ENCODE measurements at regions not wholly inside any gene's neighbourhood (a gene's known extent, or its start where the extent isn't known, plus 50 kb on each side); places are given as distances from the start of the nearest gene placed in this dataset.

GRCh38 chr22:23382428-23383218 lies 197.5 kb downstream of the IGLL1 start (continued):
- TF ChIP-seq REST (IDR thresholded peaks at IDR 0.05): no peak
- TF ChIP-seq CHD2 (IDR thresholded peaks at IDR 0.05; ENCODE audit: low read length, partially characterized antibody): no peak
- no peak for TF ChIP-seq PHF8 (IDR thresholded peaks at IDR 0.05; ENCODE audit: borderline replicate concordance, low read depth)
- TF ChIP-seq, protein P1, sequence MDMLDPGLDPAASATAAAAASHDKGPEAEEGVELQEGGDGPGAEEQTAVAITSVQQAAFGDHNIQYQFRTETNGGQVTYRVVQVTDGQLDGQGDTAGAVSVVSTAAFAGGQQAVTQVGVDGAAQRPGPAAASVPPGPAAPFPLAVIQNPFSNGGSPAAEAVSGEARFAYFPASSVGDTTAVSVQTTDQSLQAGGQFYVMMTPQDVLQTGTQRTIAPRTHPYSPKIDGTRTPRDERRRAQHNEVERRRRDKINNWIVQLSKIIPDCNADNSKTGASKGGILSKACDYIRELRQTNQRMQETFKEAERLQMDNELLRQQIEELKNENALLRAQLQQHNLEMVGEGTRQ (IDR thresholded peaks at IDR 0.05): no peak

DNA sequence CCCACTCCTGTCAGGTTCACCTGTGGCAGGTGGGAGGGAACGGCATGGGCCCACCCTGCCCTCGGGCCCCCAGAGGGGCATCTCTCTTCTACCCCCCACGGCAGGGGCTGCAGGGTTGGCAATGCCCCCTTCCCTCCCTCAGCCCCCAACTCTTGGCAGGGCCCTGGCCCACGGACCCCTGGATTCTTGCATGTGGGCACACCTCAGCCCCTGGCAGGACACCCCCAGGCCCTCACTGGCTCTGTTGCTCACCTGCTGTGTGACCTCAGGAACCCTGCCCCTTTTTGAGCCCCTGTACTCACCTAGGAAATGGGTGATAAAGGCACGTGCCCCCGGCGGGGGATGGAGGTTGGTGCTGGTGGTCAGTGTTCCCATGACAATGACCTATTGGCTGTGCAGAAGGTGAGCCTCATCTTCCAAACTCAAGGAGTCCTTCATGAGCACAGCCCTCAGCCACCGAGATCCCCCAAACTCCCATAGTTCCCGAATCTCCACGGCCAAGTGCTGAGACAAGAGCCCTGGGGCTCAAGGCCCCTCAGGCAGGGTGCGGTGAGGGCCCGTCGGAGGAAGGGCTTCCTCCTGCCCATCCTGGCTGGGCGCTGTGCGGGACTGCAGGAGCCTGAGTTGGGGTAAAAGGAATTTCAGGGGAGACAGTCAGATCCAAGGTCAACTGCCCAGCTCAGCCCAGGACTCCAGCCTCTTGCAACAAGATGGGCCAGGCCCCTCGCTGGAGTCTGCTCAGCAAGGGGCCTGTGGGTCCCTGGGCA lies 198.2 kb downstream of the IGLL1 start:
- CTCF ChIA-PET: interaction anchor here (0.7 to 0.9 kb wide), 2 partner anchors 7 to 100 kb away, joined by 3 read pairs; no protein-coding TSS in a partner anchor
- H3K27ac ChIP-seq: no peak overlapping the region
- DNase-seq (ENCODE audit: low read depth in 1 of 2, low spot score in 1 of 2) (no peak), FAIRE-seq (no peak), ATAC-seq (no peak)
- TF ChIP-seq KDM5A (IDR thresholded peaks at IDR 0.05): no peak
- no peak for TF ChIP-seq CBX2 (IDR thresholded peaks at IDR 0.05; ENCODE audit: borderline replicate concordance, low read depth)
- TF ChIP-seq HDAC2 (IDR thresholded peaks at IDR 0.05): no peak
- TF ChIP-seq ZSCAN20 (CRISPR knock-in tag; IDR thresholded peaks at IDR 0.05): no peak
- TF ChIP-seq, protein P2, sequence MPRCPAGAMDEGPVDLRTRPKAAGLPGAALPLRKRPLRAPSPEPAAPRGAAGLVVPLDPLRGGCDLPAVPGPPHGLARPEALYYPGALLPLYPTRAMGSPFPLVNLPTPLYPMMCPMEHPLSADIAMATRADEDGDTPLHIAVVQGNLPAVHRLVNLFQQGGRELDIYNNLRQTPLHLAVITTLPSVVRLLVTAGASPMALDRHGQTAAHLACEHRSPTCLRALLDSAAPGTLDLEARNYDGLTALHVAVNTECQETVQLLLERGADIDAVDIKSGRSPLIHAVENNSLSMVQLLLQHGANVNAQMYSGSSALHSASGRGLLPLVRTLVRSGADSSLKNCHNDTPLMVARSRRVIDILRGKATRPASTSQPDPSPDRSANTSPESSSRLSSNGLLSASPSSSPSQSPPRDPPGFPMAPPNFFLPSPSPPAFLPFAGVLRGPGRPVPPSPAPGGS (IDR thresholded peaks at IDR 0.05): no peak
- TF ChIP-seq EHF (CRISPR knock-in tag; IDR thresholded peaks at IDR 0.05): no peak
- no peak for TF ChIP-seq HOXB13 (CRISPR knock-in tag; IDR thresholded peaks at IDR 0.05; ENCODE audit: low read depth)
- no peak for TF ChIP-seq CHD2 (IDR thresholded peaks at IDR 0.05; ENCODE audit: low read length, partially characterized antibody)
- TF ChIP-seq TFCP2L1 (CRISPR knock-in tag; IDR thresholded peaks at IDR 0.05): no peak
- TF ChIP-seq KDM1A (IDR thresholded peaks at IDR 0.05; ENCODE audit: low read depth): no peak
- H3K4me1 ChIP-seq: no peaks in the 10 kb centered on the region
- no peaks in the 10 kb centered on the region for H3K9me3 ChIP-seq
- H3K4me3 ChIP-seq: no peak overlapping the region
- H3K4me2 ChIP-seq: no peak overlapping the region
- POLR2A ChIA-PET: no interaction called here
- WGBS (ENCODE audit: missing lambda C conversion rate): 73% methylated on average over 6 of the region's 16 CpGs

- H3K4me2 ChIP-seq: no peak overlapping the region
- ATAC-seq: no peak
- no peak for TF ChIP-seq CBX2 (IDR thresholded peaks at IDR 0.05; ENCODE audit: borderline replicate concordance, low read depth)
- TF ChIP-seq, protein P3, sequence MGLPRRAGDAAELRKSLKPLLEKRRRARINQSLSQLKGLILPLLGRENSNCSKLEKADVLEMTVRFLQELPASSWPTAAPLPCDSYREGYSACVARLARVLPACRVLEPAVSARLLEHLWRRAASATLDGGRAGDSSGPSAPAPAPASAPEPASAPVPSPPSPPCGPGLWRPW (IDR thresholded peaks at IDR 0.05): no peak
- TF ChIP-seq ZC3H11A (IDR thresholded peaks at IDR 0.05): no peak
- no peaks in the 10 kb centered on the region for H3K9me3 ChIP-seq
- DNase-seq (ENCODE audit: low read depth in 1 of 2, low spot score in 1 of 2): no peak
- CTCF ChIA-PET: interaction anchor here (0.7 kb wide), 1 partner anchor 8 kb away, joined by 3 read pairs; no protein-coding TSS in a partner anchor
- H3K27ac ChIP-seq: no peak overlapping the region
- FAIRE-seq: no peak
- no peaks in the 10 kb centered on the region for H3K4me1 ChIP-seq
- POLR2A ChIA-PET: no interaction called here
- WGBS (ENCODE audit: missing lambda C conversion rate): 87% methylated on average over 4 of the region's 4 CpGs
- H3K4me3 ChIP-seq: no peak overlapping the region
Observed at GRCh38 chr22:23380911-23381310, 199.2 kb downstream of the IGLL1 start.

Data from A549 (cell line).